ENCODE measurements at regions not wholly inside any gene's neighbourhood (a gene's known extent, or its start where the extent isn't known, plus 50 kb on each side); places are given as distances from the start of the nearest gene placed in this dataset.

DNA sequence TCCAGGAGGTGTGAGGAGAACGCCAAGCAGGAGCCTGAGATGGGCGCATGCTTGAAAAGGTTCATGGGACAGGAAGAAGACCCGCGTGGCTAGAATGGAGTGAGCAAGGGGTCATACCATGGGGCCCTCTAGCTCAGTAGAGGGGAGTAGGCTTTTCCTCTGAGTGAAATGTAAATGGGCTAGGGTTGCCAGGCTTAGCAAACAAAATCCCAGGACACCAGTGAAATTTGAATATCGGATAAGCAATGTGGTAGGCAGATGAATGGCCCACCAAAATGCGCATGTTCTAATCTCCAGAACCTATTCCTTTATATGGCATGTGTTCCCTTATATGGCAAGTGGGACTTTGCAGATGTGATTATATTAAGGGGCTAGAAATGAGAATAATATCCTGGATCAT lies 174.1 kb upstream of the CCDC68 start:
- H2AFZ ChIP-seq (ENCODE audit: low read depth, low read length): no peak overlapping the region
- H3K27ac ChIP-seq (ENCODE audit: low read length): no peak overlapping the region
- H3K9me3 ChIP-seq (ENCODE audit: low read length): no peaks in the 10 kb centered on the region
- H3F3A ChIP-seq (ENCODE audit: insufficient read depth, low read length, poor library complexity, severe bottlenecking): no peaks in the 10 kb centered on the region
- no peaks in the 10 kb centered on the region for H3K36me3 ChIP-seq (ENCODE audit: insufficient read depth, low read length)
- H3K27me3 ChIP-seq (ENCODE audit: insufficient read depth, low read depth, low read length): no peaks in the 10 kb centered on the region
- no peak overlapping the region for H3K4me3 ChIP-seq (ENCODE audit: low read length)
- TF ChIP-seq SMC3 (conservative IDR thresholded peaks at IDR 0.05; ENCODE audit: poor library complexity): no peak
- TF ChIP-seq EZH2 (IDR thresholded peaks at IDR 0.05; ENCODE audit: borderline replicate concordance, insufficient read depth, low read length, poor library complexity, severe bottlenecking): no peak
- no peak for TF ChIP-seq POLR2AphosphoS5 (IDR thresholded peaks at IDR 0.05)
- no peak for TF ChIP-seq RAD21 (conservative IDR thresholded peaks at IDR 0.05)
- no peak for TF ChIP-seq TAF1 (IDR thresholded peaks at IDR 0.05; ENCODE audit: low read depth)
- TF ChIP-seq, protein P1, sequence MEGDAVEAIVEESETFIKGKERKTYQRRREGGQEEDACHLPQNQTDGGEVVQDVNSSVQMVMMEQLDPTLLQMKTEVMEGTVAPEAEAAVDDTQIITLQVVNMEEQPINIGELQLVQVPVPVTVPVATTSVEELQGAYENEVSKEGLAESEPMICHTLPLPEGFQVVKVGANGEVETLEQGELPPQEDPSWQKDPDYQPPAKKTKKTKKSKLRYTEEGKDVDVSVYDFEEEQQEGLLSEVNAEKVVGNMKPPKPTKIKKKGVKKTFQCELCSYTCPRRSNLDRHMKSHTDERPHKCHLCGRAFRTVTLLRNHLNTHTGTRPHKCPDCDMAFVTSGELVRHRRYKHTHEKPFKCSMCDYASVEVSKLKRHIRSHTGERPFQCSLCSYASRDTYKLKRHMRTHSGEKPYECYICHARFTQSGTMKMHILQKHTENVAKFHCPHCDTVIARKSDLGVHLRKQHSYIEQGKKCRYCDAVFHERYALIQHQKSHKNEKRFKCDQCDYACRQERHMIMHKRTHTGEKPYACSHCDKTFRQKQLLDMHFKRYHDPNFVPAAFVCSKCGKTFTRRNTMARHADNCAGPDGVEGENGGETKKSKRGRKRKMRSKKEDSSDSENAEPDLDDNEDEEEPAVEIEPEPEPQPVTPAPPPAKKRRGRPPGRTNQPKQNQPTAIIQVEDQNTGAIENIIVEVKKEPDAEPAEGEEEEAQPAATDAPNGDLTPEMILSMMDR (IDR thresholded peaks at IDR 0.05; ENCODE audit: poor library complexity, severe bottlenecking): no peak
- TF ChIP-seq EP300 (conservative IDR thresholded peaks at IDR 0.05; ENCODE audit: poor library complexity, severe bottlenecking): no peak
- TF ChIP-seq, protein P2, sequence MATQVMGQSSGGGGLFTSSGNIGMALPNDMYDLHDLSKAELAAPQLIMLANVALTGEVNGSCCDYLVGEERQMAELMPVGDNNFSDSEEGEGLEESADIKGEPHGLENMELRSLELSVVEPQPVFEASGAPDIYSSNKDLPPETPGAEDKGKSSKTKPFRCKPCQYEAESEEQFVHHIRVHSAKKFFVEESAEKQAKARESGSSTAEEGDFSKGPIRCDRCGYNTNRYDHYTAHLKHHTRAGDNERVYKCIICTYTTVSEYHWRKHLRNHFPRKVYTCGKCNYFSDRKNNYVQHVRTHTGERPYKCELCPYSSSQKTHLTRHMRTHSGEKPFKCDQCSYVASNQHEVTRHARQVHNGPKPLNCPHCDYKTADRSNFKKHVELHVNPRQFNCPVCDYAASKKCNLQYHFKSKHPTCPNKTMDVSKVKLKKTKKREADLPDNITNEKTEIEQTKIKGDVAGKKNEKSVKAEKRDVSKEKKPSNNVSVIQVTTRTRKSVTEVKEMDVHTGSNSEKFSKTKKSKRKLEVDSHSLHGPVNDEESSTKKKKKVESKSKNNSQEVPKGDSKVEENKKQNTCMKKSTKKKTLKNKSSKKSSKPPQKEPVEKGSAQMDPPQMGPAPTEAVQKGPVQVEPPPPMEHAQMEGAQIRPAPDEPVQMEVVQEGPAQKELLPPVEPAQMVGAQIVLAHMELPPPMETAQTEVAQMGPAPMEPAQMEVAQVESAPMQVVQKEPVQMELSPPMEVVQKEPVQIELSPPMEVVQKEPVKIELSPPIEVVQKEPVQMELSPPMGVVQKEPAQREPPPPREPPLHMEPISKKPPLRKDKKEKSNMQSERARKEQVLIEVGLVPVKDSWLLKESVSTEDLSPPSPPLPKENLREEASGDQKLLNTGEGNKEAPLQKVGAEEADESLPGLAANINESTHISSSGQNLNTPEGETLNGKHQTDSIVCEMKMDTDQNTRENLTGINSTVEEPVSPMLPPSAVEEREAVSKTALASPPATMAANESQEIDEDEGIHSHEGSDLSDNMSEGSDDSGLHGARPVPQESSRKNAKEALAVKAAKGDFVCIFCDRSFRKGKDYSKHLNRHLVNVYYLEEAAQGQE (IDR thresholded peaks at IDR 0.05; ENCODE audit: borderline replicate concordance): no peak
- no peak for TF ChIP-seq MXI1 (conservative IDR thresholded peaks at IDR 0.05; ENCODE audit: poor library complexity, severe bottlenecking)
- no peak overlapping the region for H3K9ac ChIP-seq (ENCODE audit: low read length)
- H3K4me2 ChIP-seq (ENCODE audit: low read length): no peak overlapping the region
- no peaks in the 10 kb centered on the region for H3K79me2 ChIP-seq (replicated peaks; ENCODE audit: insufficient read depth, low read length)
- H3K9me2 ChIP-seq (ENCODE audit: insufficient read depth, low read length): no peaks in the 10 kb centered on the region
- H4K20me1 ChIP-seq (ENCODE audit: insufficient read depth): no peaks in the 10 kb centered on the region

DNA sequence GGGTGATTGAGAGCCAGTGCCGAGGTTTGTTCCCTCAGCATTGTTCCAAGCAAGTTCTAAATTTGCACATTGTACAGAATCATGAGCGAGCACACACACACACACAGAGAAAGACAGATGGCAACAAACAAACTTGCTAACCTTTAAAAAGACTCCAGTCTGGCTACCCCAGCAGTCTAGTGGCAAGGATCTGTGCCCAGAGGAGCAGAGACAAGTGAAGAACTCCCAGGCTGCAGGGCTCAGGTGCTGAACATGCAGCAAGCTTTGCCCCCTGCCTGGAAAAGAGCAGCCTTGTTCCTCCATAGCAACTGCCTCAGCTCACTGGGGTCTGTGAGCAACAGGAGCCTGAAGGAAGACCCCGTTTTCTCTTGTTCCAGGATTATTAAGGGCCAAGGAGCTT lies 169.2 kb upstream of the CCDC68 start:
- H2AFZ ChIP-seq (ENCODE audit: low read depth, low read length): no peak overlapping the region
- no peak overlapping the region for H3K27ac ChIP-seq (ENCODE audit: low read length)
- no peak overlapping the region for H3K4me3 ChIP-seq (ENCODE audit: low read length)
- no peaks in the 10 kb centered on the region for H4K20me1 ChIP-seq (ENCODE audit: insufficient read depth)
- no peaks in the 10 kb centered on the region for H3K79me2 ChIP-seq (replicated peaks; ENCODE audit: insufficient read depth, low read length)
- no peaks in the 10 kb centered on the region for H3K9me2 ChIP-seq (ENCODE audit: insufficient read depth, low read length)
- no peaks in the 10 kb centered on the region for H3K9me3 ChIP-seq (ENCODE audit: low read length)
- no peaks in the 10 kb centered on the region for H3F3A ChIP-seq (ENCODE audit: insufficient read depth, low read length, poor library complexity, severe bottlenecking)
- no peak overlapping the region for H3K9ac ChIP-seq (ENCODE audit: low read length)
- no peaks in the 10 kb centered on the region for H3K27me3 ChIP-seq (ENCODE audit: insufficient read depth, low read depth, low read length)
- H3K4me2 ChIP-seq (ENCODE audit: low read length): no peak overlapping the region
- no peaks in the 10 kb centered on the region for H3K36me3 ChIP-seq (ENCODE audit: insufficient read depth, low read length)
- TF ChIP-seq MXI1 (conservative IDR thresholded peaks at IDR 0.05; ENCODE audit: poor library complexity, severe bottlenecking): no peak
- no peak for TF ChIP-seq EP300 (conservative IDR thresholded peaks at IDR 0.05; ENCODE audit: poor library complexity, severe bottlenecking)
- TF ChIP-seq RAD21 (conservative IDR thresholded peaks at IDR 0.05): no peak
- no peak for TF ChIP-seq POLR2AphosphoS5 (IDR thresholded peaks at IDR 0.05)
- TF ChIP-seq EZH2 (IDR thresholded peaks at IDR 0.05; ENCODE audit: borderline replicate concordance, insufficient read depth, low read length, poor library complexity, severe bottlenecking): no peak
- no peak for TF ChIP-seq SMC3 (conservative IDR thresholded peaks at IDR 0.05; ENCODE audit: poor library complexity)
- TF ChIP-seq, protein P1 (IDR thresholded peaks at IDR 0.05; ENCODE audit: poor library complexity, severe bottlenecking): no peak
- TF ChIP-seq TAF1 (IDR thresholded peaks at IDR 0.05; ENCODE audit: low read depth): no peak
- TF ChIP-seq, protein P2 (IDR thresholded peaks at IDR 0.05; ENCODE audit: borderline replicate concordance): no peak
